ENCODE measurements at regions not wholly inside any gene's neighbourhood (a gene's known extent, or its start where the extent isn't known, plus 50 kb on each side); places are given as distances from the start of the nearest gene placed in this dataset.

DNA sequence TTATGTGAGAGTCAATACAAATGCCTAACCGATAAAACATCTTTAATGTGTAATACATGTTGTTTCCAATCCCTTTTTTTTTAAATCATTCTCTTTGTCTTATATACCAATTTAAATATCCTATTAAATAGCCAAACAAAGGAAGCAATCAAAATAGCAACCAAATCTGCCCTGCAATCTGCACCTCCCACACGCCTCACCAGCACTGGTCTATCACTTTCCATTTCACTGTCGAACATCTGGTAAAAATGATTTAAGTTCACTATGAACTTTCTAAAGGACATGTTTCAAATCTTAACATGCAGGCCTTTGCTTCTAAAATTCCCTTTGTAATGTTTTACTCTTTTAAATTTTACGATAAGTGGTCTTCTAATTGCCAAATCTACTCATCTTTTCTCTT, 1305.5 kb upstream of the TENM4 start:
- TF ChIP-seq, protein P1, sequence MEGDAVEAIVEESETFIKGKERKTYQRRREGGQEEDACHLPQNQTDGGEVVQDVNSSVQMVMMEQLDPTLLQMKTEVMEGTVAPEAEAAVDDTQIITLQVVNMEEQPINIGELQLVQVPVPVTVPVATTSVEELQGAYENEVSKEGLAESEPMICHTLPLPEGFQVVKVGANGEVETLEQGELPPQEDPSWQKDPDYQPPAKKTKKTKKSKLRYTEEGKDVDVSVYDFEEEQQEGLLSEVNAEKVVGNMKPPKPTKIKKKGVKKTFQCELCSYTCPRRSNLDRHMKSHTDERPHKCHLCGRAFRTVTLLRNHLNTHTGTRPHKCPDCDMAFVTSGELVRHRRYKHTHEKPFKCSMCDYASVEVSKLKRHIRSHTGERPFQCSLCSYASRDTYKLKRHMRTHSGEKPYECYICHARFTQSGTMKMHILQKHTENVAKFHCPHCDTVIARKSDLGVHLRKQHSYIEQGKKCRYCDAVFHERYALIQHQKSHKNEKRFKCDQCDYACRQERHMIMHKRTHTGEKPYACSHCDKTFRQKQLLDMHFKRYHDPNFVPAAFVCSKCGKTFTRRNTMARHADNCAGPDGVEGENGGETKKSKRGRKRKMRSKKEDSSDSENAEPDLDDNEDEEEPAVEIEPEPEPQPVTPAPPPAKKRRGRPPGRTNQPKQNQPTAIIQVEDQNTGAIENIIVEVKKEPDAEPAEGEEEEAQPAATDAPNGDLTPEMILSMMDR (conservative IDR thresholded peaks at IDR 0.05; ENCODE audit: low read depth, low read length): no peak
- TF ChIP-seq EZH2 (IDR thresholded peaks at IDR 0.05; ENCODE audit: low read length, unreplicated experiment) (no peak), EZH2phosphoT487 (IDR thresholded peaks at IDR 0.05; ENCODE audit: borderline replicate concordance, low read length) (no peak)

Measured in PC-3 (cell line).